Skin epidermis (tissue), 12 donors: ENCODE measurements at regions not wholly inside any gene's neighbourhood (a gene's known extent, or its start where the extent isn't known, plus 50 kb on each side); places are given as distances from the start of the nearest gene placed in this dataset.

Experiments
- H3K27ac ChIP-seq, 21 experiments: fragments of 200-600 bp; sonication (generic) in 11 of 21; one replicate each; pipeline ENCODE4 v1.5.0; 2020; ENCODE audit warnings: mild to moderate bottlenecking in 3 of 21, inconsistent platforms in 2 of 21, moderate library complexity in 2 of 21
- H3K4me3 ChIP-seq, 7 experiments: fragments of 200-600 bp; sonication (generic) in 2 of 7; one replicate each; pipeline ENCODE4 v1.5.0; 2020; ENCODE audit warnings: inconsistent platforms in 2 of 7, mild to moderate bottlenecking in 2 of 7, moderate library complexity in 1 of 7

GRCh38 chr6:14246876-14247275, 129.3 kb downstream of the CD83 start:
- H3K4me3 ChIP-seq: no peak overlapping the region
- H3K27ac ChIP-seq: no peak overlapping the region

- Histone ChIP-seq H3K4me3 (no peak overlapping the region), H3K27ac (no peak overlapping the region)
Measured at GRCh38 chr6:14250573-14250972, 133.0 kb downstream of the CD83 start.

GRCh38 chr6:14252271-14252850, 134.8 kb downstream of the CD83 start:
- Histone ChIP-seq H3K27ac (no peak overlapping the region), H3K4me3 (no peak overlapping the region)

GRCh38 chr6:14254505-14254904, 136.9 kb downstream of the CD83 start:
- no peak overlapping the region for H3K4me3 ChIP-seq
- no peak overlapping the region for H3K27ac ChIP-seq

GRCh38 chr6:14255916-14256315, 138.3 kb downstream of the CD83 start:
- no peak overlapping the region for H3K4me3 ChIP-seq
- no peak overlapping the region for H3K27ac ChIP-seq

DNA sequence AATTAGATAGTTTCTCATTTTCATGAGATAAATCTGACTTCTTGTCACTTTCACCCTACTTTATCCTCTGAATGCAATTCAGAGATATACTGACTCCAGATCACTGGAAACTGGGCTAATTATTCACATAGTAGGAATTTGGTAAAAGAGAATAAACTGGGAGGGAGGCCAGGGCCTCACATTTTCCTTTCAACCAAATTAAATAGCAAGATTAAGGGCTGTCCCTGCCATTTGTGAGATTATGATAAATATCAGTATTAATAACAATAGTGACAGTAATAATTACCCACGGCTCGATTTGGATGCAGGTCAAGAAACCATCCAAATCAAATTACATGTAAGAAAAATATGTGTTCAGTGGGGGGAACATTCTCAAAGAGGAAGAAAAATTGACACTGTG, 140.5 kb downstream of the CD83 start:
- H3K27ac ChIP-seq: no peak overlapping the region
- H3K4me3 ChIP-seq: no peak overlapping the region

- no peak overlapping the region for H3K27ac ChIP-seq
- H3K4me3 ChIP-seq: no peak overlapping the region
Measured at GRCh38 chr6:14258695-14259593, 141.4 kb downstream of the CD83 start.

DNA sequence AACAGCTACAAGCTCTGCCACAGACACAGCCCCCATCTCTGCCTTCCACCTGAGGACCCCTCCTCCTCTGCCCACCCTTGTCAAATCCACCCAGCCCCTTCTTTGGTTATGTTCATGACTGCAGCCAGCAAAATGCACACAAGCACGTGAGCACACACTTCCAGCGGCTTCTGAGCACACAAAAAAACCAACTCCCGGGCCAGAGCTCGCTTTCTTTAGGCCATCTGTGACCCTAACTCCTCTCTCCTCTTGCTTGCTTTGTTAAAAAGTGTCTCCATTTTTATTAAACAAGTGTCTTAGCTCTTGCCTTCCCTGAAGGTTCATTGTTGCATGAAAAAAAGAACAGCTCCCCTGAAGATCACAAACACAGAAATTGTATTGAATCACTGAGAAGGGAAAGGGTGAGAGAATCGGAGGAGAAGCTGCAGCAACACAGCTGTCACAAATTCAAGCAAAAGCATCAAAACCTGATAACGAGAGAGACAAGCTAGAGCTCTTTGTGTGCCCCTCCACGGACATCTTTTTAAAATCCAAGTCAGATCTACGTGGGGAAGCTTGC, 142.1 kb downstream of the CD83 start:
- H3K27ac ChIP-seq: no peak overlapping the region
- no peak overlapping the region for H3K4me3 ChIP-seq

DNA sequence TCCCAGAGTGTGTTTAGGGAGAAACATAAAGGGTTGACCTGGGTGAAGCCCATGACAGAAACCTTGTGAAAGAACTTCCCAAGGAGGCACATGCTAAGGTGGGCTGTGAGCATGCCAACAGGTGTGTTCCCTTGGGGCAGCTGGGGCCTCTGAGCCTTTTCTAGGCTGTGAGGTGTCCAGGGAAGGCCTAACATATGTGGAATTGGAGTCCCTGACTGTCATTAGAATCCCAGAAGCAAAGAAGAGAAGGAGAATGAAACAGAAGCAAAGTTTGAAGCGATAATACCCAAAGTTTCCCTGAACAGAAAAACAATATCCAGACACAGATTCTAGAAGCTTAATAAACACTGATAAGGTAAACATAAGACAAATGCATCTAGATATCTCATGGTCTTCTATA, 143.3 kb downstream of the CD83 start:
- H3K4me3 ChIP-seq: no peak overlapping the region
- no peak overlapping the region for H3K27ac ChIP-seq

- no peak overlapping the region for H3K4me3 ChIP-seq
- H3K27ac ChIP-seq: no peak overlapping the region
Measured at GRCh38 chr6:14263881-14264424, 146.4 kb downstream of the CD83 start.

GRCh38 chr6:14265049-14266021, 147.8 kb downstream of the CD83 start:
- no peak overlapping the region for H3K27ac ChIP-seq
- no peak overlapping the region for H3K4me3 ChIP-seq

- no peak overlapping the region for H3K4me3 ChIP-seq
- no peak overlapping the region for H3K27ac ChIP-seq
Measured at GRCh38 chr6:14266266-14266665, 148.7 kb downstream of the CD83 start.

DNA sequence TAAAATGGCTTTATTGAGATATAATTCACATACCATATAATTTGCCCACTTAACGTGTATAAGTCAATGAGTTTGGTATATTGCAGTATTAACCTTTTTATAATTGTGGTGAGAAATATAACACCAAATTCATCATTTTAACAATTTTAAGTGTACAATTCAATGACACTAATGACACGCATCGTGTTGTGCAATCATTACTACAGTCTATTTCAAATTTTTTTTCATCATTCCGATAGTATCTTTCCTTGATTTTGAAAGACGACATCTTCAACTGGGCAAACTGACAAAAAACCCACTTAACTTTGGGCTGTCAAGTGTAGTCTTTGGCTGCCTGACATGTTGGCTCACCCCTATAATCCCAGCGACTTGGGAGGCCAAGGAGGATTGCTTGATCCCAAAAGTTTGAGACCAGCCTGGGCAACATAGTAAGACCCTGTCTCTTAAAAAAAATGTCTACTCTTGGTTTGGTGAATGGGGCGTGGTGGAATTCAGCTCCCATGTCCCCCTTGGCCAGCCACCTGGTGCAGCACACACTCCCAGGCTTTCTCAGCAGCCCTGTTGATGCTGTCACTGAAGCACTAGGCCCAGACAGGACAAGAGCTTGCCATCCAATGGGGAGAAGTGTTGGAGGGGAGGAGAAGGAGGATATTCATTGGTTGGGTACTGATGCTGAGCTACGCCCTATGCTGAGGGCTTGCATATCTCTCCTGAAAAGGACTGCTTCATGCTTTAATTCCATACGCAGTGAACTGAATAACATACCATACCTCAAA, 150.5 kb downstream of the CD83 start:
- Histone ChIP-seq H3K27ac (no peak overlapping the region), H3K4me3 (no peak overlapping the region)

DNA sequence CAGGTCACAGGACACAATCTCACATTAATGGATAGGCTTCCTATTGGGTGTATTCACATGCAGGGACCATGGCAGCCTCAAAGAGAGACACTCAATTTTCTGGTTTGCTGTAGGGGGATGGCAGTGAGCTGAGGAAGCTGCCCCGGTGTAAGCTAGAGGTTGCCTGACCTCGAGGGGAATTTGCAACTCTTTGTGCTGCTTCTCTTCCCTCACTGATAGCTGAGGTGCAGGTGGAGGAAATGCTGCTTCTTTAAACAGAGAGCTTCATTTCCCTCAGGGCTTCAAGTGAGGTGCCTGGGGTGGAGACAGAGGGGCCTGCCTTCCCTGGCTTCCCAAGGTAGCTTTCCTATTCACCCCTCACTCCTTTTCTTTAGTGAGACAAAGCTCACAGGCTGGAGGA, 151.9 kb downstream of the CD83 start:
- peak overlapping the region in 1 of 21 experiments; percentile 49 for H3K27ac ChIP-seq

DNA sequence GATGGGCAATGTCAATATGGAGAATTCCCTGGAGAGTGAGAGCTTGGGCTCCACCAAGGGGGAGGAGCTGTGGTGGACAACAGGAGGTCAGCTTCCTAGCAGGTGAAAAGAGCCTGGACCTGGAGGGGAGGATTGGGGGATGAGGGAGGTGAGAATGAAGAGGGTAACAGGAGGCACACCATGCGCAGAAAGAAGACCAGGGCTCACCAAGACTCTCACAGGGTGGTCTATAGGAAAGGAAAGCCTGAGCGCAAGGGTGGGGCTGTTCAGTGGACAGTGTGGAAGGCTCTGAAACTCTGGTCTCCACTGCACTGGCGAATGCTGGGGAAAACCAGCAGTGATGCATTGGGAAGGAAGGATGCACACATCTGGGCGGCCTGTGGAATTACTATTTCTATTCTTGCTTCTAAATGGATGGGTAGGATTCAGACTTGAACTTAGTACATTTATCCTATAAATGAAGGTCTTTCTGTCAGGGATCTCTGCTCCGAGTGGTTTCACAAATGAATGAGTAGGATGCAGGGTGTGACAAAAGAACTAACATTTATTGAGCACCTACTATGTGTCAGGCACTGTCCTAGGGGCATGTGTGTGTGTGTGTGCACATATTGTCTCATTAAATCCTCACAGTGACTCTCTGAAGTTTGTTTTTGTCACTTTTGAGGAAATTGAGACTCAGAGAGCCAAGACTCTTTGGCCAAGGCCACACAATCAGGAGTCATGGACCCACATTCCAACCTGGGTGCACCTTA, 152.7 kb downstream of the CD83 start:
- Histone ChIP-seq H3K27ac (peak overlapping the region in 11 of 21 experiments; percentile 8 to 71 (median 57)), H3K4me3 (no peak overlapping the region)

More for the DNA sequence above, 151.9 kb downstream of the CD83 start:
- H3K4me3 ChIP-seq: no peak overlapping the region

DNA sequence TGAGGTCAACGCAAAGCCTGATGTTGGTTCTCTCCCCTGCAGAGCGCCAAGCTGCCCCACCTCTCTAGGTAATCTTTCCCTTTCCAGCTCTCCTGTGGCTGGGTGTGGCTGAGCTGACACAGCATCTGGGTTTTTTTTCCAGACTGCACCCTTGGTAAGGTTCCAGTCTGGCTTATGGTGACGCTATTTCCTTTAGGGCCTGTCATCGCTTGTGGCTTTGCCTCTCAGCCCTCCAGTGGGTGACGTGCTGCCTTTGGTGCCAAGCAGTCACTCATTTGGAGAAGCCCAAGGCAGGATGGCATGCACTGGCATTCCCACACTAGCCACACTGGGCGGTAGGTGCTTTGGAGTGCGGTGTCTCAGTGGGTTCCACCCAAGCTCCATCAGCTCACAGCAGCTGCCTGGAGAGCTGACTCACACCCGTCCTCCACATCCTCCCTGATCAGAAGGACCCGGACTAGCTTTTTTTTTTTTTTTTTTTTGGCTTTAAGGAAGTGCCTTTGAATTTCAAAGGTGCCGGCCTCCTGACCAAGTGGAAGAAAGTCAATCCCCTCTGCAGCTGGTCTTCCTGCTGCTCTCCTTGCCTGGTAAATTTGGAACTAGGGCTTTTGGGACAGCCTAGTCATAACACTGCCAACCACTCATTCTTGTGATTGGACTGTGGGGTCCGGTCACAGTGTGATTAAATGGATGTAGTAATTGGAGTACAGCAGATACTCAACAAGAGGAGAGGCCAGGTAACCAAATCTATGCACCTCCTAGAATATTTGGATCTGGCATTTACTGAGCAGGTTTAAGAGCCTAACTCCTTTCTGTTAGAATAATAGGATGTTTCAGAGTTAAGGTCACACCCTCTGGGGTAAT, 153.6 kb downstream of the CD83 start:
- H3K4me3 ChIP-seq: no peak overlapping the region
- peak overlapping the region in 17 of 21 experiments; percentile 4 to 79 (median 63) for H3K27ac ChIP-seq
